K562 (cell line): ENCODE measurements at regions not wholly inside any gene's neighbourhood (a gene's known extent, or its start where the extent isn't known, plus 50 kb on each side); places are given as distances from the start of the nearest gene placed in this dataset.

Source experiments
- ATAC-seq: fragments of 200-7000 bp; cut with Tn5 transposase; 3 replicates; pipeline ENCODE4 v1.9.1; 2020; ENCODE audit warnings: moderate library complexity
- BruUV-seq: library from RNA; stranded (reverse); fragments of 400-500 nt; replicated peaks from 2 replicates; lab custom pipeline; 2021; lab: Mats Ljungman, UMichigan
- CTCF ChIA-PET: fragments of 300-600 bp; formaldehyde crosslinking; extraction: SDS; loops from one replicate; lab custom pipeline; 2021; ENCODE audit warnings: low intra/inter-chr PET ratio; lab: Yijun Ruan, JAX
- POLR2A ChIA-PET: fragments of 300-600, 350-650 bp; sonication (Branson Sonifier 250); formaldehyde crosslinking; extraction: SDS; loops from one replicate; lab custom pipeline; 2021; ENCODE audit warnings: antibody characterized with exemption, inconsistent platforms; lab: Yijun Ruan, JAX
- DNase-seq, 4 experiments: peaks; one replicate each; pipeline versions ENCODE4 v3.0.0 to v3.0.0-alpha.2; 2011 to 2018; ENCODE audit warnings: low spot score in 3 of 4, mixed read lengths in 3 of 4; ENCODE audit errors: extremely low read depth in 1 of 4
- FAIRE-seq: peaks from 2 replicates; lab custom pipeline; 2011; peaks lifted over from hg19 to GRCh38; lab: Jason Lieb, UNC
- H2AFZ ChIP-seq: 2 replicates; pipeline ENCODE4 v1.6.0; 2011; ENCODE audit warnings: low read depth, low read length, control low read depth, inconsistent platforms
- H3K27ac ChIP-seq: fragments of 200-600 bp; 3 replicates; pipeline ENCODE4 v1.8.0; 2011; ENCODE audit warnings: low read depth, mild to moderate bottlenecking, control low read depth, inconsistent platforms, low read length, moderate library complexity, mixed read lengths; ENCODE audit errors: extremely low read depth
- H3K27me3 ChIP-seq, 2 experiments: fragments of 300-600 bp in 1 of 2; 2 replicates in 1 of 2; 3 replicates in 1 of 2; pipeline versions ENCODE4 v1.6.0 to v1.8.0; 2011; ENCODE audit warnings: inconsistent platforms in 2 of 2, low read length in 2 of 2, mild to moderate bottlenecking in 1 of 2, mixed read lengths in 1 of 2, moderate library complexity in 1 of 2; ENCODE audit not compliant: control insufficient read depth in 2 of 2, insufficient read depth in 2 of 2
- H3K36me3 ChIP-seq: fragments of 300-600 bp; 3 replicates; pipeline ENCODE4 v1.8.0; 2011; ENCODE audit warnings: mild to moderate bottlenecking, low read length, inconsistent platforms; ENCODE audit not compliant: control insufficient read depth, insufficient read depth
- H3K4me1 ChIP-seq, 2 experiments: fragments of 200-600 bp in 1 of 2; replicated peaks in 1 of 2; 2 replicates in 1 of 2; 3 replicates in 1 of 2; pipeline versions ENCODE4 v1.5.1 to v1.8.0; 2011; ENCODE audit warnings: inconsistent platforms in 2 of 2, low read length in 2 of 2, mild to moderate bottlenecking in 1 of 2, mixed read lengths in 1 of 2, moderate library complexity in 1 of 2; ENCODE audit not compliant: control insufficient read depth in 2 of 2, insufficient read depth in 2 of 2
- H3K4me2 ChIP-seq: 2 replicates; pipeline ENCODE4 v1.6.1; 2011; ENCODE audit warnings: low read length, control low read depth, inconsistent platforms, mixed read lengths; ENCODE audit not compliant: insufficient read depth
- H3K4me3 ChIP-seq: fragments of 200-600 bp; sonication (generic), shearing (Covaris generic); 2 replicates; pipeline ENCODE4 v1.5.1; 2016; ENCODE audit warnings: control low read depth, inconsistent platforms
- H3K79me2 ChIP-seq: fragments of 200-600 bp; 3 replicates; pipeline ENCODE4 v1.8.0; 2011; ENCODE audit warnings: low read length, inconsistent platforms; ENCODE audit not compliant: control insufficient read depth, insufficient read depth
- H3K9ac ChIP-seq, 2 experiments: 2 replicates each; pipeline versions ENCODE4 v1.6.0 to v1.6.1; 2011; ENCODE audit warnings: low read depth in 2 of 2, low read length in 2 of 2, control low read depth in 1 of 2, inconsistent platforms in 1 of 2, mild to moderate bottlenecking in 1 of 2, mixed read lengths in 1 of 2; ENCODE audit not compliant: insufficient read depth in 1 of 2
- H3K9me1 ChIP-seq: one replicate; pipeline ENCODE4 v1.6.0; 2011; ENCODE audit warnings: inconsistent platforms, mild to moderate bottlenecking, low read length, moderate library complexity; ENCODE audit not compliant: control insufficient read depth, insufficient read depth
- H3K9me3 ChIP-seq: replicated peaks from 2 replicates; pipeline ENCODE4 v1.5.1; 2011; ENCODE audit warnings: low read depth, low read length, inconsistent platforms; ENCODE audit not compliant: control insufficient read depth, insufficient read depth
- H4K20me1 ChIP-seq: replicated peaks from 2 replicates; pipeline ENCODE4 v1.6.1; 2011; ENCODE audit warnings: low read length, inconsistent platforms, mixed read lengths; ENCODE audit not compliant: control insufficient read depth, insufficient read depth
- FIP1L1 ChIP-seq: fragments of 200-400 bp; formaldehyde crosslinking; IDR thresholded peaks from 2 replicates; pipeline ENCODE4 v1.6.1; 2018; ENCODE audit warnings: mild to moderate bottlenecking, low read depth, low read length; ENCODE audit not compliant: poor library complexity, severe bottlenecking
- KHSRP ChIP-seq: fragments of 450-650 bp; IDR thresholded peaks from 2 replicates; pipeline ENCODE4 v1.6.1; 2017
- TCFL5 ChIP-seq: fragments of 250-450 bp; sonication (Bioruptor Pico); conservative IDR thresholded peaks from 2 replicates; pipeline ENCODE4 v1.6.1; 2021; ENCODE audit warnings: mild to moderate bottlenecking, moderate library complexity, matching md5 sums
- ZNF3 ChIP-seq: fragments of 250-450 bp; sonication (Bioruptor Pico); IDR thresholded peaks from 2 replicates; pipeline ENCODE4 v1.5.0; 2021; ENCODE audit warnings: mild to moderate bottlenecking, moderate library complexity
- ZNF408 ChIP-seq: fragments of 250-450 bp; sonication (Bioruptor Pico); IDR thresholded peaks from 2 replicates; pipeline ENCODE4 v1.4.0; 2020; ENCODE audit warnings: low read depth, mild to moderate bottlenecking, moderate library complexity
- ZNF436 ChIP-seq: fragments of 250-450, 450-650 bp; sonication (Bioruptor Pico); formaldehyde crosslinking; IDR thresholded peaks from 2 replicates; pipeline ENCODE4 v1.7.0; 2020; ENCODE audit warnings: mild to moderate bottlenecking
- WGBS: fragments of 100-300 bp; shearing (Covaris generic); methylation state at CpG from one replicate; pipeline ENCODE4 v1.1.6; 2016; ENCODE audit warnings: low coverage, mixed read lengths; ENCODE audit not compliant: insufficient coverage; ENCODE audit errors: missing lambda C conversion rate; 5-methylcytosine and 5-hydroxymethylcytosine counted together
- in situ Hi-C: fragments of 300-500 bp; cut with MboI; formaldehyde crosslinking; loops from 4 replicates; pipeline ENCODE4 v1.15.0; 2018; ENCODE audit warnings: inconsistent platforms, mixed read lengths
- intact Hi-C: fragments of 100-400 bp; cut with micrococcal nuclease; formaldehyde crosslinking; loops from 2 replicates; pipeline ENCODE4 v1.14.2; 2022
- TF ChIP-seq, protein P1 (sequence below): sonication (generic); formaldehyde crosslinking; IDR thresholded peaks from 2 replicates; pipeline ENCODE4 v1.8.0; 2023; ENCODE audit warnings: missing genetic modification reagents, mild to moderate bottlenecking, borderline replicate concordance
- TF ChIP-seq, protein P2 (sequence below): sonication (generic); formaldehyde crosslinking; IDR thresholded peaks from 2 replicates; pipeline ENCODE4 v1.8.1; 2023; ENCODE audit warnings: mild to moderate bottlenecking, missing genetic modification reagents

DNA sequence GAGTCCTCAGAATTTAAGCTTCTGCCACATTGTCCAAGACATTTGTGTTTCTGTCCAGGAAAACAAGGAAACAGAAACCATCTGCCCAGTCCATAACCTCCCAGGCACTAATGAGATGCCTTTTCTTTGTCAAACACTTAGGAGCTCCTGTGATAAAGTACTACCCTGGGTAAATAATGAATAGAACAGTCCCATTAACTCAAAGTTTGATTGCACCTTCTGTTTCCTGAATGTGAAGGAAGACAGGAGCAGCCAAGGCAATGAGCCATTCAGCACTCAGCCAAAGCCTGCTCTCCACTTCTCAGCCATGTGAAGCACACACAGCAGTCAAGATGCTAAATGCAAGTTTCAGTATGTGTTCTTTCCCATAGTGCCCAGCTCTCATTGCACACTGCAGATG is 199.8 kb downstream of the SEC16B start:
- no peaks in the 10 kb centered on the region for H3K4me1 ChIP-seq
- POLR2A ChIA-PET = no interaction called here
- H3K9me1 ChIP-seq = no peaks in the 10 kb centered on the region
- FAIRE-seq = no peak
- H3K79me2 ChIP-seq = no peaks in the 10 kb centered on the region
- TF ChIP-seq ZNF3 (CRISPR knock-in tag) = no peak
- TF ChIP-seq ZNF408 (CRISPR knock-in tag) = no peak
- TF ChIP-seq FIP1L1 = no peak
- no peak for TF ChIP-seq TCFL5
- TF ChIP-seq KHSRP = no peak
- no peak overlapping the region for H2AFZ ChIP-seq
- in situ Hi-C loops (no loop called here), intact Hi-C loops (no loop called here)
- no peak overlapping the region for H3K4me3 ChIP-seq
- no peaks in the 10 kb centered on the region for H3K27me3 ChIP-seq
- no TSS peak for BruUV-seq
- H3K9ac ChIP-seq = no peak overlapping the region
- CTCF ChIA-PET = no interaction called here
- H3K4me2 ChIP-seq = no peak overlapping the region
- peaks cover 2% of the 10 kb centered on the region for H3K9me3 ChIP-seq
- H3K27ac ChIP-seq = no peak overlapping the region
- no peak for ATAC-seq
- no peaks in the 10 kb centered on the region for H4K20me1 ChIP-seq
- no peaks in the 10 kb centered on the region for H3K36me3 ChIP-seq
- DNase-seq = no peak

DNA sequence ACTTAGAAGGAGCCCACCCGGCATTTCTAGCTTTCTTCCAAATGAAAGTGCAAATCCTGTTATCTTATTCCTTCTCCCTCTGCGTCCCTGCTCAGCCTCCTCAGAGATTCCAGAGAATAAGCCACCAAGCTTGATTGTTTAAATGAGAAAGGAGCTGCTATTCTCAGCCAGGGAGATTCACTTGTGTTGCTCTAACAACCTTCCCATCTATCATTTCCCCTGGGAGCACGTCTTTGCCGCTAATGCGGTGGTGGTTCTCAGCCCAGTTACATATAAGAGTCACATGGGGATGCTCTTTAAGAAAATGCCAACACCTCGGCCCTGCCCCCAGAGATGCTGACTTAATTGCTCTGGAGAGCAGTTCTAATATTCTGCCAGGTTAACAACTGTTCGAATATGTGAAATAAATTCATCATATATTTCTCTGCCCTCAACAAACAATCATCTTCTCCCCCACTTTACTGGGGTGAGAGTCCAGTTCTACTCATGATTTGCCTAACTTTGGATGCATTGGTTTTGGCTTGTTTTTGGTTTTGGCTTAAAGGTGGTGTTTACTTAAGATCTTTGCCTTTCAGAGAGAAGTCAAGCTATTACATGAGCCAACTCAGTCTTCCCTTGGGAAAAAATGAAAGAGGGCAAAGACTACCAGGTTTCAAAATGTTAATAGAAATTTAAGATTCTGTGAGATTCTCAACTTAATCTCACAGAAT is 213.9 kb downstream of the SEC16B start:
- no peaks in the 10 kb centered on the region for H3K9me3 ChIP-seq
- no peak overlapping the region for H3K4me3 ChIP-seq
- H3K4me2 ChIP-seq = no peak overlapping the region
- H3K36me3 ChIP-seq = no peaks in the 10 kb centered on the region
- no peak overlapping the region for H3K27ac ChIP-seq
- POLR2A ChIA-PET = no interaction called here
- H4K20me1 ChIP-seq = no peaks in the 10 kb centered on the region
- no peaks in the 10 kb centered on the region for H3K27me3 ChIP-seq
- ATAC-seq (no peak), DNase-seq (no peak), FAIRE-seq (no peak)
- CTCF ChIA-PET = no interaction called here
- WGBS = 0% methylated on average over 7 of the region's 7 CpGs
- no peaks in the 10 kb centered on the region for H3K4me1 ChIP-seq
- H2AFZ ChIP-seq = no peak overlapping the region
- no peaks in the 10 kb centered on the region for H3K9me1 ChIP-seq
- intact Hi-C loops (no loop called here), in situ Hi-C loops (no loop called here)
- no peak overlapping the region for H3K9ac ChIP-seq
- no peaks in the 10 kb centered on the region for H3K79me2 ChIP-seq
- no TSS peak for BruUV-seq
- TF ChIP-seq, protein P1, sequence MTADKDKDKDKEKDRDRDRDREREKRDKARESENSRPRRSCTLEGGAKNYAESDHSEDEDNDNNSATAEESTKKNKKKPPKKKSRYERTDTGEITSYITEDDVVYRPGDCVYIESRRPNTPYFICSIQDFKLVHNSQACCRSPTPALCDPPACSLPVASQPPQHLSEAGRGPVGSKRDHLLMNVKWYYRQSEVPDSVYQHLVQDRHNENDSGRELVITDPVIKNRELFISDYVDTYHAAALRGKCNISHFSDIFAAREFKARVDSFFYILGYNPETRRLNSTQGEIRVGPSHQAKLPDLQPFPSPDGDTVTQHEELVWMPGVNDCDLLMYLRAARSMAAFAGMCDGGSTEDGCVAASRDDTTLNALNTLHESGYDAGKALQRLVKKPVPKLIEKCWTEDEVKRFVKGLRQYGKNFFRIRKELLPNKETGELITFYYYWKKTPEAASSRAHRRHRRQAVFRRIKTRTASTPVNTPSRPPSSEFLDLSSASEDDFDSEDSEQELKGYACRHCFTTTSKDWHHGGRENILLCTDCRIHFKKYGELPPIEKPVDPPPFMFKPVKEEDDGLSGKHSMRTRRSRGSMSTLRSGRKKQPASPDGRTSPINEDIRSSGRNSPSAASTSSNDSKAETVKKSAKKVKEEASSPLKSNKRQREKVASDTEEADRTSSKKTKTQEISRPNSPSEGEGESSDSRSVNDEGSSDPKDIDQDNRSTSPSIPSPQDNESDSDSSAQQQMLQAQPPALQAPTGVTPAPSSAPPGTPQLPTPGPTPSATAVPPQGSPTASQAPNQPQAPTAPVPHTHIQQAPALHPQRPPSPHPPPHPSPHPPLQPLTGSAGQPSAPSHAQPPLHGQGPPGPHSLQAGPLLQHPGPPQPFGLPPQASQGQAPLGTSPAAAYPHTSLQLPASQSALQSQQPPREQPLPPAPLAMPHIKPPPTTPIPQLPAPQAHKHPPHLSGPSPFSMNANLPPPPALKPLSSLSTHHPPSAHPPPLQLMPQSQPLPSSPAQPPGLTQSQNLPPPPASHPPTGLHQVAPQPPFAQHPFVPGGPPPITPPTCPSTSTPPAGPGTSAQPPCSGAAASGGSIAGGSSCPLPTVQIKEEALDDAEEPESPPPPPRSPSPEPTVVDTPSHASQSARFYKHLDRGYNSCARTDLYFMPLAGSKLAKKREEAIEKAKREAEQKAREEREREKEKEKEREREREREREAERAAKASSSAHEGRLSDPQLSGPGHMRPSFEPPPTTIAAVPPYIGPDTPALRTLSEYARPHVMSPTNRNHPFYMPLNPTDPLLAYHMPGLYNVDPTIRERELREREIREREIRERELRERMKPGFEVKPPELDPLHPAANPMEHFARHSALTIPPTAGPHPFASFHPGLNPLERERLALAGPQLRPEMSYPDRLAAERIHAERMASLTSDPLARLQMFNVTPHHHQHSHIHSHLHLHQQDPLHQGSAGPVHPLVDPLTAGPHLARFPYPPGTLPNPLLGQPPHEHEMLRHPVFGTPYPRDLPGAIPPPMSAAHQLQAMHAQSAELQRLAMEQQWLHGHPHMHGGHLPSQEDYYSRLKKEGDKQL (CRISPR knock-in tag) = no peak
- TF ChIP-seq, protein P2, sequence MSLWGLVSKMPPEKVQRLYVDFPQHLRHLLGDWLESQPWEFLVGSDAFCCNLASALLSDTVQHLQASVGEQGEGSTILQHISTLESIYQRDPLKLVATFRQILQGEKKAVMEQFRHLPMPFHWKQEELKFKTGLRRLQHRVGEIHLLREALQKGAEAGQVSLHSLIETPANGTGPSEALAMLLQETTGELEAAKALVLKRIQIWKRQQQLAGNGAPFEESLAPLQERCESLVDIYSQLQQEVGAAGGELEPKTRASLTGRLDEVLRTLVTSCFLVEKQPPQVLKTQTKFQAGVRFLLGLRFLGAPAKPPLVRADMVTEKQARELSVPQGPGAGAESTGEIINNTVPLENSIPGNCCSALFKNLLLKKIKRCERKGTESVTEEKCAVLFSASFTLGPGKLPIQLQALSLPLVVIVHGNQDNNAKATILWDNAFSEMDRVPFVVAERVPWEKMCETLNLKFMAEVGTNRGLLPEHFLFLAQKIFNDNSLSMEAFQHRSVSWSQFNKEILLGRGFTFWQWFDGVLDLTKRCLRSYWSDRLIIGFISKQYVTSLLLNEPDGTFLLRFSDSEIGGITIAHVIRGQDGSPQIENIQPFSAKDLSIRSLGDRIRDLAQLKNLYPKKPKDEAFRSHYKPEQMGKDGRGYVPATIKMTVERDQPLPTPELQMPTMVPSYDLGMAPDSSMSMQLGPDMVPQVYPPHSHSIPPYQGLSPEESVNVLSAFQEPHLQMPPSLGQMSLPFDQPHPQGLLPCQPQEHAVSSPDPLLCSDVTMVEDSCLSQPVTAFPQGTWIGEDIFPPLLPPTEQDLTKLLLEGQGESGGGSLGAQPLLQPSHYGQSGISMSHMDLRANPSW = no peak
- no peak for TF ChIP-seq ZNF436 (CRISPR knock-in tag)
